Sigmoid colon (tissue), 6 donors: ENCODE measurements at regions not wholly inside any gene's neighbourhood (a gene's known extent, or its start where the extent isn't known, plus 50 kb on each side); places are given as distances from the start of the nearest gene placed in this dataset.

Source experiments
- DNase-seq: peaks from one replicate; pipeline ENCODE4 v3.0.0-alpha.2; 2019
- H3K27ac ChIP-seq, 4 donors: fragments of 200-600 bp; sonication (generic); one replicate each; pipeline ENCODE4 v1.5.1; 2016 to 2019; ENCODE audit warnings: mild to moderate bottlenecking in 1 of 4
- H3K27me3 ChIP-seq, 3 donors: fragments of 200-600 bp; sonication (generic); one replicate each; pipeline ENCODE4 v1.5.1; 2019; ENCODE audit warnings: mild to moderate bottlenecking in 1 of 3
- H3K36me3 ChIP-seq, 4 donors: fragments of 200-600 bp; sonication (generic); one replicate each; pipeline ENCODE4 v1.5.1; 2016 to 2019
- H3K4me1 ChIP-seq, 4 donors: fragments of 200-600 bp; sonication (generic); one replicate each; pipeline ENCODE4 v1.5.1; 2017 to 2019
- H3K4me3 ChIP-seq, 4 donors: fragments of 200-600 bp; sonication (generic); one replicate each; pipeline ENCODE4 v1.5.1; 2017 to 2019; ENCODE audit warnings: mild to moderate bottlenecking in 2 of 4, moderate library complexity in 1 of 4
- H3K9me3 ChIP-seq, 4 donors: fragments of 200-600 bp in 3 of 4; sonication (generic) in 3 of 4; one replicate each; pipeline versions ENCODE4 v1.5.1 to v1.6.1; 2013 to 2019
- CTCF ChIP-seq, 4 experiments: fragments of 450-650 bp in 3 of 4; fragments of 200-600 bp in 1 of 4; IDR thresholded peaks; one replicate each; pipeline ENCODE4 v1.5.1; 2016 to 2019; ENCODE audit warnings: antibody characterized with exemption in 4 of 4, mild to moderate bottlenecking in 3 of 4, moderate library complexity in 2 of 4
- EP300 ChIP-seq, 4 donors: sonication (generic); formaldehyde crosslinking; IDR thresholded peaks; one replicate each; pipeline ENCODE4 v1.6.1; 2017; ENCODE audit warnings: antibody characterized with exemption in 4 of 4
- POLR2A ChIP-seq, 2 donors: fragments of 450-650 bp; IDR thresholded peaks; one replicate each; pipeline ENCODE4 v1.6.1; 2016; ENCODE audit warnings: antibody characterized with exemption in 2 of 2, mild to moderate bottlenecking in 2 of 2, moderate library complexity in 2 of 2
- POLR2AphosphoS5 ChIP-seq, 4 donors: sonication (generic); formaldehyde crosslinking; IDR thresholded peaks; one replicate each; pipeline ENCODE4 v1.6.1; 2017; ENCODE audit warnings: antibody characterized with exemption in 4 of 4
- WGBS, 2 donors: extraction: QIAGEN DNeasy Blood & Tissue Kit; methylation state at CpG; one replicate each; pipeline ENCODE4 v1.1.7; 2013; 5-methylcytosine and 5-hydroxymethylcytosine counted together
- intact Hi-C: fragments of 100-400 bp; cut with DNase I; formaldehyde crosslinking; loops from one replicate; pipeline ENCODE4 v1.15.1; 2023
- donor health status: healthy with polysubstance abuse.
- donor health status: healthy.

GRCh38 chr12:31860401-31860800 is 98.8 kb upstream of the RESF1 start:
- no peaks in the 10 kb centered on the region for H3K4me1 ChIP-seq
- H3K36me3 ChIP-seq, result no peaks in the 10 kb centered on the region
- whole genome bisulfite sequencing, 2 donors, result 88 to 89% methylated on average over 4 of the region's 4 CpGs
- H3K4me3 ChIP-seq, result no peak overlapping the region
- TF ChIP-seq EP300 (IDR thresholded peaks at IDR 0.05), result no peak
- no peak for TF ChIP-seq POLR2AphosphoS5 (IDR thresholded peaks at IDR 0.05)
- TF ChIP-seq POLR2A (IDR thresholded peaks at IDR 0.05), result no peak
- TF ChIP-seq CTCF (IDR thresholded peaks at IDR 0.05), result no peak
- intact Hi-C loops, result no loop called here
- DNase-seq, result no peak
- H3K9me3 ChIP-seq, result peaks cover 0 to 2% (median 0%) of the 10 kb centered on the region in 4 donors
- no peak overlapping the region for H3K27ac ChIP-seq
- H3K27me3 ChIP-seq, result no peaks in the 10 kb centered on the region

- no peaks in the 10 kb centered on the region for H3K27me3 ChIP-seq
- no peak for DNase-seq
- H3K9me3 ChIP-seq, result peaks cover 0 to 2% (median 0%) of the 10 kb centered on the region in 4 donors
- no peak overlapping the region for H3K4me3 ChIP-seq
- WGBS, 2 donors, result 76 to 81% methylated on average over 13 of the region's 13 CpGs
- H3K36me3 ChIP-seq, result no peaks in the 10 kb centered on the region
- no peak for TF ChIP-seq CTCF (IDR thresholded peaks at IDR 0.05)
- TF ChIP-seq POLR2AphosphoS5 (IDR thresholded peaks at IDR 0.05), result no peak
- no peak overlapping the region for H3K27ac ChIP-seq
- intact Hi-C loops, result no loop called here
- H3K4me1 ChIP-seq, result no peaks in the 10 kb centered on the region
Observed at GRCh38 chr12:31859232-31859977, 99.8 kb upstream of the RESF1 start.

GRCh38 chr12:31855427-31855826 is 103.8 kb upstream of the RESF1 start:
- H3K27me3 ChIP-seq, result no peaks in the 10 kb centered on the region
- 86 to 94% methylated on average over 5 of the region's 5 CpGs for WGBS, 2 donors
- no peaks in the 10 kb centered on the region for H3K36me3 ChIP-seq
- no peak for DNase-seq
- H3K27ac ChIP-seq, result no peak overlapping the region
- intact Hi-C loops, result no loop called here
- H3K4me3 ChIP-seq, result no peak overlapping the region
- TF ChIP-seq CTCF (IDR thresholded peaks at IDR 0.05) (no peak), EP300 (IDR thresholded peaks at IDR 0.05) (no peak), POLR2AphosphoS5 (IDR thresholded peaks at IDR 0.05) (no peak), POLR2A (IDR thresholded peaks at IDR 0.05) (no peak)
- H3K9me3 ChIP-seq, result peaks cover 0 to 2% (median 0%) of the 10 kb centered on the region in 4 donors
- no peaks in the 10 kb centered on the region for H3K4me1 ChIP-seq

GRCh38 chr12:31853977-31854376 is 105.2 kb upstream of the RESF1 start:
- Histone ChIP-seq H3K4me1 (no peaks in the 10 kb centered on the region), H3K4me3 (no peak overlapping the region), H3K36me3 (no peaks in the 10 kb centered on the region), H3K9me3 (peaks cover 0 to 2% (median 0%) of the 10 kb centered on the region in 4 donors), H3K27ac (no peak overlapping the region), H3K27me3 (no peaks in the 10 kb centered on the region)
- intact Hi-C loops, result no loop called here
- no peak for TF ChIP-seq CTCF (IDR thresholded peaks at IDR 0.05)
- no peak for TF ChIP-seq POLR2A (IDR thresholded peaks at IDR 0.05)
- no peak for TF ChIP-seq POLR2AphosphoS5 (IDR thresholded peaks at IDR 0.05)
- no peak for TF ChIP-seq EP300 (IDR thresholded peaks at IDR 0.05)
- DNase-seq, result no peak

GRCh38 chr12:31853520-31853919 is 105.7 kb upstream of the RESF1 start:
- no peak for TF ChIP-seq POLR2AphosphoS5 (IDR thresholded peaks at IDR 0.05)
- no peak for TF ChIP-seq CTCF (IDR thresholded peaks at IDR 0.05)
- no peak for TF ChIP-seq EP300 (IDR thresholded peaks at IDR 0.05)
- no peak for TF ChIP-seq POLR2A (IDR thresholded peaks at IDR 0.05)
- DNase-seq, result no peak
- Histone ChIP-seq H3K4me3 (no peak overlapping the region), H3K27me3 (no peaks in the 10 kb centered on the region), H3K4me1 (no peaks in the 10 kb centered on the region), H3K9me3 (peaks cover 0 to 5% (median 0%) of the 10 kb centered on the region in 4 donors), H3K27ac (no peak overlapping the region), H3K36me3 (no peaks in the 10 kb centered on the region)
- intact Hi-C loops, result no loop called here
